Activated T-cell treated with anti-CD3 and anti-CD28 coated beads, Interleukin-2, amount 50 U/mL, for 4 hours (primary cell): ENCODE measurements at regions not wholly inside any gene's neighbourhood (a gene's known extent, or its start where the extent isn't known, plus 50 kb on each side); places are given as distances from the start of the nearest gene placed in this dataset.

ENCODE experiments used
- ATAC-seq, 2 donors: fragments of 200-7000 bp; cut with Tn5 transposase; one replicate each; pipeline ENCODE4 v1.10.0; 2021
- DNase-seq: peaks from one replicate; pipeline ENCODE4 v3.0.0-alpha.2; 2020
- H3K27me3 Mint-ChIP-seq: one replicate; pipeline ENCODE4 v1.8.0; 2021; ENCODE audit warnings: low read depth, mixed read lengths
- H3K36me3 Mint-ChIP-seq: one replicate; pipeline ENCODE4 v1.8.0; 2022; ENCODE audit warnings: mixed read lengths; ENCODE audit not compliant: insufficient read depth
- H3K4me1 Mint-ChIP-seq: one replicate; pipeline ENCODE4 v1.8.0; 2021; ENCODE audit warnings: low read depth, mixed read lengths
- H3K4me3 Mint-ChIP-seq: one replicate; pipeline ENCODE4 v1.8.0; 2021; ENCODE audit warnings: mild to moderate bottlenecking, moderate library complexity, mixed read lengths
- H3K9me3 Mint-ChIP-seq: one replicate; pipeline ENCODE4 v1.8.0; 2021; ENCODE audit warnings: mixed read lengths

DNA sequence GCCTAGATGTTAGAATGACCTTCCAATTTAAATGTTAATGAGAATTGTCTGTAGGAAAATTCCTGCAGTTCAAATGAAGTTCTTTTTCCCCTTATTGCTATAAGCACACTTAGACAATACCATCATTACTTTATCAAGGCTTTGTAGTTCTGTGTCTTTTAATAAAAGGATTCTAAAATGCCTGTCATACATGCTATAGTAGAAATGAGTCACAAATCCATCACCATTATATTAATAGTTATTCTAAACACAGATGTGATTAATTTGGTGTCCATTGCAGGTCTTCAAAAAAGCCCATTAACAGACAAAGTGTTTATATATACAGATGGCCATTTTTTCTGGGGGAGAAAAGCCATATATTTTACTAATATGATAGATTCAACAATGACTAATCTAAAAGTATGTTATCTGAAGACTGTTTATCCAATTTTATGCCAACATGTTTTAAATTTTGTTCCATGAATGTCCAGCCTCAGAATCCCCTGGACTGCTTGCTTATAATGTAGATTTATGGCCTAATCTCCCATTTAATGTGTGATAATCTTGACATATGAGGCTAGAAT lies 1678.3 kb upstream of the PCDH20 start:
- H3K27me3 Mint-ChIP-seq: no peaks in the 10 kb centered on the region
- ATAC-seq (no peak), DNase-seq (no peak)
- no peaks in the 10 kb centered on the region for H3K4me1 Mint-ChIP-seq
- no peaks in the 10 kb centered on the region for H3K36me3 Mint-ChIP-seq
- H3K4me3 Mint-ChIP-seq: no peak overlapping the region
- peaks cover 8% of the 10 kb centered on the region for H3K9me3 Mint-ChIP-seq

DNA sequence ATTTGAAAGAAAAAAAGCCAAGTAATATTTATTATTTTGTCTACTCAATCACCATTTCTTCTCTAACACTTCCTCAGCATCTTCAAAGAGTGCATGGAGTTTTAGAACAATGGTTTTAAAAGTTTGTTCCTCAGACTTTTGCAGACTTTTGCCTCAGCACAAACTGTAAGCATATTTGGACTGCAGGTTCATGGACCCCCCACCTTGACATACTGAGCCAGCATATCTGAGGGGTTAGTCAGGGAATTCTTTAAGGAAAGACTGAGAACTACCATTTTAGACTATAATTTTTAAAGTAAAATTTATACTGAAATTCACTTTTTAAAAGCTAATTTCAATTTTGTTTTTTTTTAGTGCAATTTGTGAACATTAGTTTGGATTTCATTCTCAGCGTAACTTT lies 1676.8 kb upstream of the PCDH20 start:
- H3K4me3 Mint-ChIP-seq: no peak overlapping the region
- ATAC-seq: no peak
- H3K9me3 Mint-ChIP-seq: peaks cover 12% of the 10 kb centered on the region
- H3K36me3 Mint-ChIP-seq: no peaks in the 10 kb centered on the region
- H3K27me3 Mint-ChIP-seq: no peaks in the 10 kb centered on the region
- no peak for DNase-seq
- H3K4me1 Mint-ChIP-seq: no peaks in the 10 kb centered on the region

DNA sequence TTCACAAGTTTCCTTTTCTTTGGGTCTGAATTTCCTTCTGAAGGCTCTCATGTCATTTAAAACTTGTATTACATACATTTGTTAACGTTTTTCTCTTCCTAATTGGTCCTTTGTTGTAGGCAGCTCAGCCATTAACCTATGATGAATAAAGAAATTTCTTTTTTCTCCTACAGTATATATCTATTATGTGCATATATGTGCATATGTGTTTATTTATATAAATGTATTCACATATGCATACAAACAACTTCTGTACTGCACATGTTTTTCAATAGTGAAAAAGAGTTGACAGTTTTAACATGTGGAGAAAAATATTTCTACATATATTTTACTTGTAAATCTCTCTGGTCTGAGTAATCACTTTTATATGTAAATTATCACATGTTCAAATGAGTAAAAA lies 1674.9 kb upstream of the PCDH20 start:
- Mint-ChIP-seq H3K9me3 (peaks cover 7% of the 10 kb centered on the region), H3K36me3 (no peaks in the 10 kb centered on the region), H3K4me1 (no peaks in the 10 kb centered on the region), H3K4me3 (no peak overlapping the region), H3K27me3 (no peaks in the 10 kb centered on the region)
- DNase-seq (no peak), ATAC-seq (no peak)

DNA sequence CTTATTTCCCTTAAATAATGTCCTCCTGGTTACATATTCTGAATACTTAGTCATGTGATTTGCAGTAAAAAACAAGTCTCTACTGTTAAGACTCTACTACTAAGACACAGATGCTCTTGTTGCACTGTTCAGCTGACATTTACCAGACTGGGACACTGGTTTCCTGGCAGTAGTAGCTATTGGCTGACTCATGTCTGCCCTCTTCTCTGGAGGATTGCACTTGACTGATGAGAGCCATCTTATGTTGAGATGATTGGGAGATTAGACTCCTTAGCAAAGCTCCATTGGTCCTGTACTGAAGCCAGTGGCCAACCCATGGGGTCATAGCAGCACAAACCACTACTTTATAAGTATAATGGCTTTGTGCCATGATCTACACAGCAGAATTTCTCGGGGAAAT lies 1672.6 kb upstream of the PCDH20 start:
- Mint-ChIP-seq H3K27me3 (no peaks in the 10 kb centered on the region), H3K36me3 (no peaks in the 10 kb centered on the region), H3K9me3 (peaks cover 10% of the 10 kb centered on the region), H3K4me3 (no peak overlapping the region), H3K4me1 (no peaks in the 10 kb centered on the region)
- DNase-seq (no peak), ATAC-seq (no peak)

DNA sequence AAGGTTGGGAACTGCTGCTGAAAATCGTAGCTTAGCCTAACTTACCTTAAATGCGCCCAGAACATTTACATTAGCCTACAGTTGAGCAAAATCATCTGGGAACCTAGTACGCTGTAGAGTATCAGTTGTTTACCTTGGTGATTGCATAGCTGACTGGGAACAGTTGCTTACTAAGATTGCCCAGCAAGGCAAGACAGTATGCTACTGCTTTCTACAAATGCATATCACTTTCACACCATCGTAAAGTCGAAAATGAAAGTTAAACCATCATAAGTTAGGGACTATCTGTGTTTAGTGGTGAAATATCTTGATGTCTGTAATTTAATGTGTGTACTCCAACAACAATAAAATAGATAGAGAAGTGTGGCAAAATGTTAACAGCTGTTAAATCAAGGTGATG lies 1670.6 kb upstream of the PCDH20 start:
- ATAC-seq: no peak
- no peak for DNase-seq
- H3K4me1 Mint-ChIP-seq: no peaks in the 10 kb centered on the region
- no peaks in the 10 kb centered on the region for H3K27me3 Mint-ChIP-seq
- no peaks in the 10 kb centered on the region for H3K36me3 Mint-ChIP-seq
- H3K9me3 Mint-ChIP-seq: peaks cover 13% of the 10 kb centered on the region
- no peak overlapping the region for H3K4me3 Mint-ChIP-seq

DNA sequence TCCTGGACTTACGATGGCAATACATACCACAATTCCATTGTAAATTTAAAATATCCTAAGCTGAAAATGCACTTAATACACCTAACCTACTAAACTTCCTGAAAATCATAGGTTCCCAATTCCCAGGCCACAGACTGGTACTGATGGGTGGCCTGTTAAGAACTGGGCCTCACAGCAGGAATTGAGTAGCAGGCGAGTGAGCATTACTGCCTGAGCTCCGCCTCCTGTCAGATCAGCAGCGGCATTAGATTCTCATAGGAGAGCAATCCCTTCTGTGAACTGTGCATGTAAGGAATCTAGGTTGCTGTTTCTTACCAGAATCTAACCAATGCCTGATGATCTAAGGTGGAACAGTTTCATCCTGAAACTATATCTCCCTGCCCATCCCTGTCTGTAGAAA lies 1670.2 kb upstream of the PCDH20 start:
- DNase-seq (no peak), ATAC-seq (no peak)
- Mint-ChIP-seq H3K4me3 (no peak overlapping the region), H3K36me3 (no peaks in the 10 kb centered on the region), H3K9me3 (peaks cover 16% of the 10 kb centered on the region), H3K4me1 (no peaks in the 10 kb centered on the region), H3K27me3 (no peaks in the 10 kb centered on the region)

DNA sequence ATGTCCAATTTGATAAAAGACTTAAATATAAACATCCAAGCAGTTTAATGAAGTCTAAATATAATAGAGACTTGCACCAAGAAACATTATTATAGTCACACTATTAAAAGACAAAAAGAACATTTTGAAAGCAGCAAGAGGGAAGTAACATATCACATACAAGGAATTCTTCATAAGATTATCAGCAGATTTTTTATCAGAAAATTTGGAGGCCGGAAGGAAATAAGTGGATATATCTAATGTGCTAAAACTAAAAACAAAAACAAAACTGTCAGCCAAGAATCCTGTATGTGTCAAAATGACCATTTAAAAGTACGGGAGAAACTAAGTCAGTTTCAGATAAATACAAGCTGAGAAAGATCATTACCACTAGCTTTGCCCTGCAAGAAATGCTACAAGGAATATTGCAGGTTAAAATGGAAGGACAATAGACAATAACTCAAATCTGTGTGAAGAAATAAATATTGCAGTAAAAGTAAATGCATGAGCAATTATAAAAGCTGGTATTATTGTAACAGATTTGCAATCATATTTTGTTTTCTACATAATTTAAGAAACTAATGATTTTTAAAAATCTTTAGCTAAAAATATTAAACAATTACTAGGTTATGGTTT lies 1665.9 kb upstream of the PCDH20 start:
- no peak for DNase-seq
- no peaks in the 10 kb centered on the region for H3K36me3 Mint-ChIP-seq
- no peak overlapping the region for H3K4me3 Mint-ChIP-seq
- no peaks in the 10 kb centered on the region for H3K27me3 Mint-ChIP-seq
- H3K9me3 Mint-ChIP-seq: peaks cover 20% of the 10 kb centered on the region
- no peaks in the 10 kb centered on the region for H3K4me1 Mint-ChIP-seq
- ATAC-seq: no peak

DNA sequence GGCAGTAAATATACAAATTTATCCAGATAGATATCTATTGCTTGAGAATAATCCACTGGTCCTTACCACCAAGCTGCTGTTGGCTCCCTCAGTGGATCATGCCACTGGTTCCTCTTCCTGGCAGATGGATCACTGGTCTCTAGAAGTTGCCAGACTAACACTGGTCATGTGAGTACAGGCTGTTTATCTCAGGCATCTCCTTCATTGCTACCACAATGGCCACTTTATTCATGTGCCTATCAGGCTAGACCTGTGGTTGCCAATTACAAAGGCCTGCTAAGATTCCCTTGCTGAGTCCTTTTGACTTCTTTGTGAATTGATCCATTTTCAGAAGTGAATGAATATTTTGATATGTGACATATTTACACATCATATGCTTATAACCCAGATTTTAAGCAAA lies 1659.5 kb upstream of the PCDH20 start:
- no peak for ATAC-seq
- no peak for DNase-seq
- no peaks in the 10 kb centered on the region for H3K27me3 Mint-ChIP-seq
- H3K4me1 Mint-ChIP-seq: no peaks in the 10 kb centered on the region
- H3K36me3 Mint-ChIP-seq: no peaks in the 10 kb centered on the region
- H3K4me3 Mint-ChIP-seq: no peak overlapping the region
- H3K9me3 Mint-ChIP-seq: peaks cover 18% of the 10 kb centered on the region

DNA sequence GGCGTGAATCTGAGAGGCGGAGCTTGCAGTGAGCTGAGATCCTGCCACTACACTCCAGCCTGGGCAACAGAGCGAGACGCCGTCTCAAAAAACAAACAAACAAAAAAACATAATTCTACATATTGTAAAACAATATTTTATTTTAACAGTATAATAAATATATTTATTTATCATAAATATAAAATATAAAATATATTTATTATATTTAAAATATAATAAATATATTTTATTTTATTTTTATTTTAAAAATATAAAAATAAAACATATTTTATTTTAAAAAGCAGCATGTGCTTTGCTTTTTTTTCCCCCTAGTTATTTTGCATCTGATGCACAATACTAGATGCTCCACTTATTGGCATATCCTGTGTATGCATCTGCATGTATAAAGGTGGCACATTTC lies 1634.6 kb upstream of the PCDH20 start:
- DNase-seq: no peak
- no peaks in the 10 kb centered on the region for H3K27me3 Mint-ChIP-seq
- ATAC-seq: no peak
- H3K36me3 Mint-ChIP-seq: no peaks in the 10 kb centered on the region
- H3K4me1 Mint-ChIP-seq: no peaks in the 10 kb centered on the region
- H3K9me3 Mint-ChIP-seq: peaks cover 13% of the 10 kb centered on the region
- no peak overlapping the region for H3K4me3 Mint-ChIP-seq

DNA sequence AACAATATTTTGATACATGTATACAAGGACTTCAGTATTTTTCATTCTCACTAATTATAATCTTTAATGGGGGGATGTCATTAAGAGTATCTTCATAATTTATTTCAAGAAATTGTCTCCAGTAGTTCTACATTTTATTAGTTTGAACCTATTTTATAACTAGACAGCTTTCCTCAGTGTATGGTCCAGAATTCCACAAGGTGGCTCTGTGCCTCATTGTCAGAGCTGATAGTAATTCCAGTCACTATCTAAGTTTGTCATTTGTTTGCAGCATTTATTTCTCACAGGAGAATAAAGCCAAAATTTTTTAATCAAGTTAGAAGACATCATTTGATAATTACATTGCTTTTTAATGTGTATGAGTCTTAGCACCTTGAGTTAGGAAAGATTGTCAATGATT lies 1633.0 kb upstream of the PCDH20 start:
- no peak for DNase-seq
- H3K4me1 Mint-ChIP-seq: no peaks in the 10 kb centered on the region
- no peaks in the 10 kb centered on the region for H3K36me3 Mint-ChIP-seq
- no peak for ATAC-seq
- H3K9me3 Mint-ChIP-seq: peaks cover 13% of the 10 kb centered on the region
- H3K4me3 Mint-ChIP-seq: no peak overlapping the region
- no peaks in the 10 kb centered on the region for H3K27me3 Mint-ChIP-seq

DNA sequence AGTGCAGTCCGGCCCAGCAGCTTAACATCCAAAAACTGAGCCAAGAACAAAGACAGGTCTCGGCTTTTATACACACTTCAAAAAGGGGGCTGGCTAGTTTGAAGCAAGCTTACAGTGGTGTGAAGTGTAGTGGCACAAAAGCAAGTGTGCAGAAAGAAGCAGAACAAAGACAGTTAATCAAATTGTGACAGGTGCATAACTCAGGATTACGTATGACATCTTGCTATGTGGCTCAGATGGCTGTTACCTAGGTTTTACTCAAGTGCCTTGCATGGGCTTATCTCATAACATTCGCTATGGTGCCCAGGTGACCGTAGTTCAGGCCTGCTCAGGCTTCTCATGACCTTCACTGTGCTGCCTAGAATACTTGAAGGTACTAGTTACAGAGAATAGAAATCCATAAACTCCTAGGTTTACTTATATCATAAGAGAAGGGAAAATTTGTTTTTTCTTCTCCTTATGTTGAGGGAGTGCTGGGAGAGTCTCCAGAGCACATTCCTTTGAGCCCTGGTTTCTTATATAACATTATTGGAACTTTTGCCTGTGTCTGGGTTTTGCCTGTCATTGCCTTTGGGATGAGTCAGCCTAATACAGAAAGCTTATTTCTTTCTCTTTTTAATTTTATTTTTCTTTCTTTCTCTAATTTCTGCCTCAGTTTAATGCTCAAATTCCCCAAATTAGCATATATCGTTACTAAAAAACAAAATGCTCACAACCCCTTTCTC lies 1629.1 kb upstream of the PCDH20 start:
- H3K27me3 Mint-ChIP-seq: no peaks in the 10 kb centered on the region
- H3K9me3 Mint-ChIP-seq: peaks cover 4% of the 10 kb centered on the region
- no peak overlapping the region for H3K4me3 Mint-ChIP-seq
- no peaks in the 10 kb centered on the region for H3K36me3 Mint-ChIP-seq
- DNase-seq (no peak), ATAC-seq (no peak)
- H3K4me1 Mint-ChIP-seq: no peaks in the 10 kb centered on the region

DNA sequence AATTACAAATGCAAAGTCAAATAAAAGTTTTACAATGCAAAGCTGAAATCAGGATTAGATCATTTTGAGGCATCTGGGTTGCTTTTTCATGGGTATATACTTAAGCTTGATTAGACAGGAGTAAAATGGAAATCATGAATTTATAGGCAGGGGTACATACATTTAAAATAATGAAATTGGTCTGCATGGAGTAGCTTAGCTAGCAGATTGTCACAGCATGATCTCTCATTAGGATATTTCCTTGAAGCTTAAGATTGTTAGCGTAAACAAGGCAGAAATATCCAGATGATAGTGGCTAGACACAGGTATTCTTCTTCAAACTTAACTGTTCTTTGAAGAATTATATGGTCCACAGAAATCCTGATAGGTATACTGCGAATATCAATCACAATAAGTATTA lies 1627.0 kb upstream of the PCDH20 start:
- no peaks in the 10 kb centered on the region for H3K4me1 Mint-ChIP-seq
- ATAC-seq (no peak), DNase-seq (no peak)
- H3K27me3 Mint-ChIP-seq: no peaks in the 10 kb centered on the region
- H3K9me3 Mint-ChIP-seq: peaks cover 7% of the 10 kb centered on the region
- no peak overlapping the region for H3K4me3 Mint-ChIP-seq
- no peaks in the 10 kb centered on the region for H3K36me3 Mint-ChIP-seq

DNA sequence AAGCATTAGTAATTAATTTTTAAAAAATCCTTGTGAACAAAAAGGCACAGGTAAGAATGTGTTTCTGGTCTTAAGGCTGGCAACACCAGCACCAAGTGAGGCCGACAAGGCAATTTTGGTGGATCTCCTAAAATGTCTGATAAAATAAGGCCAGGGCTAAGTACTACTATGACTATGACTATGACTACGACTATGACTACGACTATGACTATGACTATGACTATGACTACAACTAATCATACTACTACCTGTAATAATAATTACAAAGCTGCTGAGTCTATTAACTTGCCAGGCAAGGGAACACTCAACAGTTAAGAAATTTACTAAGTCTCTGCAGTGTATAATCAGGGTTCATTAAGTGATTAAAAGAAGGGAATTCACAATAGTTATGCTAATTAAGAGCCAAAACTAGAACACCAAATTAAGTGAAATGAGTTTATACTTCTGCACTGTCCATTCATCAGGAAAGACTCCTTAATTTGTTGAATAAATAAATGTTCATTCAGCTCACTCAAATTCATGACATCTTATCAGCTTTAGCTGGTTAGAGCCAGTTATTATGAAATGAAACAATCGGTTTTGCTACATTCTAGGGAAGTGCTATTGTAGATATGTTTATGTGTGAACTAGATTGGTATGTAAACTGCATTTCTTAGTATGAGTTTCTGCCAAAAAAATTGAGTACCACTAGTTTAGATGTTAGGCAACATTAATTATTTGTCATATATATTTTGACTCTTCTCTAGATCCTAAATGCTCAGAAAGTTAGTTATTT lies 1626.2 kb upstream of the PCDH20 start:
- no peaks in the 10 kb centered on the region for H3K36me3 Mint-ChIP-seq
- no peak overlapping the region for H3K4me3 Mint-ChIP-seq
- no peak for ATAC-seq
- no peaks in the 10 kb centered on the region for H3K4me1 Mint-ChIP-seq
- no peak for DNase-seq
- H3K27me3 Mint-ChIP-seq: no peaks in the 10 kb centered on the region
- peaks cover 7% of the 10 kb centered on the region for H3K9me3 Mint-ChIP-seq

DNA sequence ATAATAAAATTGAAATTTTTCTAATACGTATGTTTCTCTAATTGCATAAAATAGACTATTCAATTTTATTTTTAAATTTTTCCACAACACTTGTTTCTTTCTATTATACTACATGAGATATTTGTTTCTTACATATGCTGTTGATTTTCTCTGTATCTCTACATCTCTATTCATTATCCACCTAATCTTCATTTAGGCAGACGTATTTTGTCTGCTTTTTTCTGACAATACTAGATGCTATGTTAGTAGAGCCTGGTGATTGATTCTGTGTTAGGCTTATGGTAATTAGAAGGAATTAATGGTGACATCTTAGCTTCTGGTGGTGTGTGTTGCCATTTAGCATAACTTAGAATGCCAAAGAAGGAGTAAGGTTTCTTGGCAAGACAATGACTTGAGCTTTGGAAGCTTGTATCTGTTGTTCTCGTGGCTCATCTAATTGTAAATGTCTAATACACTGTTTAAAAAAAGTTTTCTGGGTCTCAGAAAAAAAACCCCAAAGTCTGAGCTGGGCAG lies 1610.7 kb upstream of the PCDH20 start:
- H3K27me3 Mint-ChIP-seq: no peaks in the 10 kb centered on the region
- H3K9me3 Mint-ChIP-seq: peaks cover 7% of the 10 kb centered on the region
- no peaks in the 10 kb centered on the region for H3K4me1 Mint-ChIP-seq
- no peak for ATAC-seq
- no peak for DNase-seq
- H3K36me3 Mint-ChIP-seq: no peaks in the 10 kb centered on the region
- no peak overlapping the region for H3K4me3 Mint-ChIP-seq
